Adrenal gland (tissue), 5 donors: ENCODE measurements at regions not wholly inside any gene's neighbourhood (a gene's known extent, or its start where the extent isn't known, plus 50 kb on each side); places are given as distances from the start of the nearest gene placed in this dataset.

Source experiments
- CTCF ChIP-seq, 6 experiments: fragments of 450-650 bp in 4 of 6; fragments of 200-600 bp in 2 of 6; sonication (generic) in 1 of 6; IDR thresholded peaks; 1 replicate in 5 of 6; 2 replicates in 1 of 6; pipeline versions ENCODE4 v1.5.1 to v1.8.0; 2016 to 2021; ENCODE audit warnings: antibody characterized with exemption in 6 of 6, mild to moderate bottlenecking in 2 of 6, moderate library complexity in 1 of 6
- POLR2A ChIP-seq, 2 donors: fragments of 450-650 bp; IDR thresholded peaks; one replicate each; pipeline ENCODE4 v1.6.1; 2017; ENCODE audit warnings: antibody characterized with exemption in 2 of 2, mild to moderate bottlenecking in 2 of 2, moderate library complexity in 1 of 2
- donor health status: DM: no; HTN: no; CAD: no.

- TF ChIP-seq CTCF (IDR thresholded peaks at IDR 0.05) (no peak), POLR2A (IDR thresholded peaks at IDR 0.05) (no peak)
These were observed 102.3 kb downstream of the SLC25A46 start for GRCh38 chr5:110841137-110841536.
